ENCODE measurements at regions not wholly inside any gene's neighbourhood (a gene's known extent, or its start where the extent isn't known, plus 50 kb on each side); places are given as distances from the start of the nearest gene placed in this dataset.

DNA sequence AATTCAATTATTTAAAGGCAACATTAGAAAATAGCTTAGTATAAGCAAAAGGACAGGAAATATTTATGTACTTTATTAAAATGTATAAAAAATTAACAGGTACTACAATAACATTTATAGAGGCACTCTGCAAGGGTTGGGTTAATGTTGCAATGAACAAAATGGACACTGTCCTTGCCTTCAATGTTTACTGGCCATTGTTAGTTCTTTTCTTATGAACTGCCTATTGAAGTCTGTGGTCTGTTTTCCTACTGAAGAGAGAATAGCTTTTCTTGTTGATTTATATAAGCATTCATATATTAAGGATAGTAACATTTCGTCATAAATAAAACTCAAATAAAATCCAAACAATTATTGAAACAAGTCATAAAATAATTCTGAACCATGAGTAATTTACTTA lies 135.3 kb upstream of the BEND6 start:
- TF ChIP-seq CTCF (IDR thresholded peaks at IDR 0.05 in 2 of 3, conservative IDR thresholded peaks at IDR 0.05 in 1 of 3; ENCODE audit: borderline replicate concordance in 1 of 3, insufficient read depth in 1 of 3, low read depth in 2 of 3, low read length in 2 of 3): no peak
- TF ChIP-seq POLR2A (IDR thresholded peaks at IDR 0.05; ENCODE audit: borderline replicate concordance, extremely low read depth, insufficient read depth, insufficient read length): no peak
- TF ChIP-seq EZH2phosphoT487 (IDR thresholded peaks at IDR 0.05; ENCODE audit: borderline replicate concordance): no peak
- no peak for TF ChIP-seq SIN3A (IDR thresholded peaks at IDR 0.05; ENCODE audit: low read depth)
- TF ChIP-seq JUND (IDR thresholded peaks at IDR 0.05): no peak
- TF ChIP-seq EGR1 (IDR thresholded peaks at IDR 0.05; ENCODE audit: low read depth): no peak
- no peak for TF ChIP-seq CBX3 (IDR thresholded peaks at IDR 0.05; ENCODE audit: low read depth)
